Globus pallidus (tissue), 1 donor: ENCODE measurements at regions not wholly inside any gene's neighbourhood (a gene's known extent, or its start where the extent isn't known, plus 50 kb on each side); places are given as distances from the start of the nearest gene placed in this dataset.
"Not testable (repeated sequence)": the region's sequence is repeated elsewhere in the genome, so short reads cannot be mapped to it uniquely, and the experiment has no call there.

Source experiments
- DNase-seq: peaks from one replicate; pipeline ENCODE4 v3.0.0-alpha.2; 2015; ENCODE audit warnings: low spot score

- DNase-seq, result no peak
Measured at GRCh38 chr14:43410631-43411030, 1096.5 kb downstream of the FSCB start.

GRCh38 chr14:43408472-43408871 lies 1098.6 kb downstream of the FSCB start:
- DNase-seq, result no peak

GRCh38 chr14:43407706-43408105 lies 1099.4 kb downstream of the FSCB start:
- no peak for DNase-seq

GRCh38 chr14:43406931-43407330 lies 1100.2 kb downstream of the FSCB start:
- no peak for DNase-seq

- DNase-seq, result no peak
Measured at GRCh38 chr14:43399289-43399688, 1107.8 kb downstream of the FSCB start.

- DNase-seq, result not testable (repeated sequence)
Measured at GRCh38 chr14:43370565-43370896, 1136.6 kb downstream of the FSCB start.

GRCh38 chr14:43369710-43370564 lies 1137.1 kb downstream of the FSCB start:
- DNase-seq, result no peak

- DNase-seq, result no peak
Measured at GRCh38 chr14:43362586-43362985, 1144.5 kb downstream of the FSCB start.

- no peak for DNase-seq
Measured at GRCh38 chr14:43361751-43362150, 1145.3 kb downstream of the FSCB start.

- no peak for DNase-seq
Measured at GRCh38 chr14:43360239-43360638, 1146.8 kb downstream of the FSCB start.

GRCh38 chr14:43359317-43359716 lies 1147.8 kb downstream of the FSCB start:
- DNase-seq, result no peak

- DNase-seq, result no peak
Measured at GRCh38 chr14:43356979-43357545, 1150.0 kb downstream of the FSCB start.

- no peak for DNase-seq
Measured at GRCh38 chr14:43356382-43356781, 1150.7 kb downstream of the FSCB start.

- DNase-seq, result no peak
Measured at GRCh38 chr14:43341921-43342320, 1165.2 kb downstream of the FSCB start.

- no peak for DNase-seq
Measured at GRCh38 chr14:43338713-43339112, 1168.4 kb downstream of the FSCB start.

- DNase-seq, result no peak
Measured at GRCh38 chr14:43336351-43336750, 1170.7 kb downstream of the FSCB start.

GRCh38 chr14:43326501-43327407 lies 1180.3 kb downstream of the FSCB start:
- DNase-seq, result not testable (repeated sequence)

- DNase-seq, result no peak
Measured at GRCh38 chr14:43316427-43316826, 1190.7 kb downstream of the FSCB start.

GRCh38 chr14:43313719-43314118 lies 1193.4 kb downstream of the FSCB start:
- no peak for DNase-seq

- DNase-seq, result no peak
Measured at GRCh38 chr14:43308421-43309110, 1198.5 kb downstream of the FSCB start.

- no peak for DNase-seq
Measured at GRCh38 chr14:43307836-43308235, 1199.2 kb downstream of the FSCB start.

- DNase-seq, result no peak
Measured at GRCh38 chr14:43306053-43306452, 1201.0 kb downstream of the FSCB start.
